ENCODE measurements at regions not wholly inside any gene's neighbourhood (a gene's known extent, or its start where the extent isn't known, plus 50 kb on each side); places are given as distances from the start of the nearest gene placed in this dataset.
"Not testable (repeated sequence)": the region's sequence is repeated elsewhere in the genome, so short reads cannot be mapped to it uniquely, and the experiment has no call there.

GRCh38 chr9:78112406-78112805, 80.8 kb upstream of the GNAQ start:
- H3K9me3 ChIP-seq: no peaks in the 10 kb centered on the region
- no peak for DNase-seq
- H3K27me3 ChIP-seq: no peaks in the 10 kb centered on the region
- TF ChIP-seq POLR2A (IDR thresholded peaks at IDR 0.05) (no peak), CTCF (IDR thresholded peaks at IDR 0.05) (no peak)
- intact Hi-C loops (cut with DNase I; ENCODE audit: low total_unique reads): no loop called here
- H3K4me3 ChIP-seq: no peak overlapping the region
- no peaks in the 10 kb centered on the region for H3K36me3 ChIP-seq
- no peak overlapping the region for H3K27ac ChIP-seq
- no peaks in the 10 kb centered on the region for H3K4me1 ChIP-seq

GRCh38 chr9:78112004-78112403, 80.4 kb upstream of the GNAQ start:
- Histone ChIP-seq H3K4me1 (no peaks in the 10 kb centered on the region), H3K36me3 (no peaks in the 10 kb centered on the region), H3K27ac (no peak overlapping the region), H3K4me3 (no peak overlapping the region), H3K9me3 (no peaks in the 10 kb centered on the region), H3K27me3 (no peaks in the 10 kb centered on the region)
- DNase-seq: no peak
- intact Hi-C loops (cut with DNase I; ENCODE audit: low total_unique reads): no loop called here
- TF ChIP-seq POLR2A (IDR thresholded peaks at IDR 0.05) (no peak), CTCF (IDR thresholded peaks at IDR 0.05) (no peak)

GRCh38 chr9:78109075-78109474, 77.5 kb upstream of the GNAQ start:
- no peak for TF ChIP-seq CTCF (IDR thresholded peaks at IDR 0.05)
- no peak for TF ChIP-seq POLR2A (IDR thresholded peaks at IDR 0.05)
- no peak overlapping the region for H3K4me3 ChIP-seq
- no peaks in the 10 kb centered on the region for H3K36me3 ChIP-seq
- no peak overlapping the region for H3K27ac ChIP-seq
- DNase-seq: no peak
- no peaks in the 10 kb centered on the region for H3K4me1 ChIP-seq
- H3K9me3 ChIP-seq: no peaks in the 10 kb centered on the region
- no peaks in the 10 kb centered on the region for H3K27me3 ChIP-seq
- intact Hi-C loops (cut with DNase I; ENCODE audit: low total_unique reads): no loop called here

- intact Hi-C loops (cut with DNase I; ENCODE audit: low total_unique reads); H3K4me1 ChIP-seq; H3K36me3 ChIP-seq; H3K27me3 ChIP-seq; DNase-seq; H3K4me3 ChIP-seq; H3K27ac ChIP-seq; H3K9me3 ChIP-seq: not testable (repeated sequence)
These were observed 75.0 kb upstream of the GNAQ start for GRCh38 chr9:78106586-78106985.

GRCh38 chr9:78103971-78104433, 72.4 kb upstream of the GNAQ start:
- Histone ChIP-seq H3K27ac (no peak overlapping the region), H3K4me1 (no peaks in the 10 kb centered on the region), H3K4me3 (no peak overlapping the region), H3K9me3 (no peaks in the 10 kb centered on the region), H3K36me3 (no peaks in the 10 kb centered on the region), H3K27me3 (no peaks in the 10 kb centered on the region)
- TF ChIP-seq CTCF (IDR thresholded peaks at IDR 0.05) (no peak), POLR2A (IDR thresholded peaks at IDR 0.05) (no peak)
- intact Hi-C loops (cut with DNase I; ENCODE audit: low total_unique reads): no loop called here
- DNase-seq: no peak

- Histone ChIP-seq H3K36me3 (no peaks in the 10 kb centered on the region), H3K4me1 (no peaks in the 10 kb centered on the region), H3K27ac (no peak overlapping the region), H3K4me3 (no peak overlapping the region), H3K27me3 (no peaks in the 10 kb centered on the region), H3K9me3 (no peaks in the 10 kb centered on the region)
- no peak for DNase-seq
- TF ChIP-seq CTCF (IDR thresholded peaks at IDR 0.05) (no peak), POLR2A (IDR thresholded peaks at IDR 0.05) (no peak)
- intact Hi-C loops (cut with DNase I; ENCODE audit: low total_unique reads): no loop called here
These were observed 69.6 kb upstream of the GNAQ start for GRCh38 chr9:78101247-78101646.
